Gastroesophageal sphincter (tissue), 4 donors: ENCODE measurements at regions not wholly inside any gene's neighbourhood (a gene's known extent, or its start where the extent isn't known, plus 50 kb on each side); places are given as distances from the start of the nearest gene placed in this dataset.
"Not testable (repeated sequence)": the region's sequence is repeated elsewhere in the genome, so short reads cannot be mapped to it uniquely, and the experiment has no call there.

Experiments used
- ATAC-seq: fragments of 150-250 bp; one replicate; pipeline ENCODE4 v1.9.1; 2016; ENCODE audit warnings: mild to moderate bottlenecking, moderate library complexity
- H3K27ac ChIP-seq, 4 donors: fragments of 200-600 bp; sonication (generic) in 3 of 4; 1 replicate in 3 of 4; 2 replicates in 1 of 4; pipeline ENCODE4 v1.5.1; 2016 to 2019
- H3K27me3 ChIP-seq: fragments of 200-600 bp; sonication (generic); one replicate; pipeline ENCODE4 v1.5.1; 2019
- H3K36me3 ChIP-seq, 2 donors: fragments of 200-600 bp; sonication (generic); one replicate each; pipeline ENCODE4 v1.5.1; 2019; ENCODE audit warnings: control low read depth in 1 of 2
- H3K4me1 ChIP-seq, 3 donors: fragments of 200-600 bp; sonication (generic); 1 replicate in 2 of 3; 2 replicates in 1 of 3; pipeline ENCODE4 v1.5.1; 2016 to 2019; ENCODE audit warnings: control low read depth in 2 of 3
- H3K4me3 ChIP-seq, 2 donors: fragments of 200-600 bp; sonication (generic); one replicate each; pipeline ENCODE4 v1.5.1; 2019; ENCODE audit warnings: mild to moderate bottlenecking in 1 of 2, moderate library complexity in 1 of 2
- H3K9me3 ChIP-seq, 3 donors: fragments of 200-600 bp; sonication (generic); one replicate each; pipeline ENCODE4 v1.5.1; 2017 to 2019; ENCODE audit warnings: control low read depth in 2 of 3
- CTCF ChIP-seq, 4 experiments: fragments of 200-600 bp in 2 of 4; fragments of 450-650 bp in 2 of 4; sonication (generic) in 1 of 4; IDR thresholded peaks; one replicate each; pipeline ENCODE4 v1.5.1; 2017 to 2019; ENCODE audit warnings: antibody characterized with exemption in 4 of 4, mild to moderate bottlenecking in 2 of 4, moderate library complexity in 2 of 4
- EP300 ChIP-seq: sonication (generic); formaldehyde crosslinking; IDR thresholded peaks from one replicate; pipeline ENCODE4 v1.6.1; 2017; ENCODE audit warnings: antibody characterized with exemption, mild to moderate bottlenecking
- POLR2A ChIP-seq, 2 donors: fragments of 450-650 bp; IDR thresholded peaks; one replicate each; pipeline ENCODE4 v1.6.1; 2017; ENCODE audit warnings: antibody characterized with exemption in 2 of 2, mild to moderate bottlenecking in 2 of 2, moderate library complexity in 1 of 2
- POLR2AphosphoS5 ChIP-seq: sonication (generic); formaldehyde crosslinking; IDR thresholded peaks from one replicate; pipeline ENCODE4 v1.6.1; 2017; ENCODE audit warnings: antibody characterized with exemption
- WGBS, 2 donors: methylation state at CpG; one replicate each; pipeline ENCODE4 v1.1.5; 2018; ENCODE audit warnings: low coverage in 1 of 2; 5-methylcytosine and 5-hydroxymethylcytosine counted together

DNA sequence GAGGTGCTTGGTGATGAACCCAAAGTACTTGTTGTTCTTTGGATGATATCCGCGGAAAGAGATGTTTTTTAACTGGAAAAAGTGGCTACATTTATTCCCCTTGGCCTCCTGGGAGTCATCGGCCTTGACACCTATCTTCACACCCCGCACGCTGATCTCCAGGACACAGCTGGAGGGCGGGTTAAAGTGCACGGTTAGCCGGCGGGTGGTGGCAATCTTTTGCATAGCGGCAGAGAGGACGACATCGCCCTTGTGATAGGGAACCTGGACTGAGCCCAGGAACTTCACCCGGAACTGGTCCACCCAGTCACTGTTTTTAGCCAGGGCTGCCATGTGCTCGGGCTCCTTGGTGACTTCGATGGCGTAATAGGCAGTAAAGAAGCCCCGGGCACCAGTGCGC lies 110.5 kb upstream of the PLEKHM1 start:
- H3K4me3 ChIP-seq, H3K27ac ChIP-seq, H3K4me1 ChIP-seq, ATAC-seq, H3K36me3 ChIP-seq, H3K9me3 ChIP-seq: not testable (repeated sequence)
- peaks cover 18% of the 10 kb centered on the region for H3K27me3 ChIP-seq
- no CpG with 5 or more reads among the region's 18 CpGs for WGBS, 2 donors

DNA sequence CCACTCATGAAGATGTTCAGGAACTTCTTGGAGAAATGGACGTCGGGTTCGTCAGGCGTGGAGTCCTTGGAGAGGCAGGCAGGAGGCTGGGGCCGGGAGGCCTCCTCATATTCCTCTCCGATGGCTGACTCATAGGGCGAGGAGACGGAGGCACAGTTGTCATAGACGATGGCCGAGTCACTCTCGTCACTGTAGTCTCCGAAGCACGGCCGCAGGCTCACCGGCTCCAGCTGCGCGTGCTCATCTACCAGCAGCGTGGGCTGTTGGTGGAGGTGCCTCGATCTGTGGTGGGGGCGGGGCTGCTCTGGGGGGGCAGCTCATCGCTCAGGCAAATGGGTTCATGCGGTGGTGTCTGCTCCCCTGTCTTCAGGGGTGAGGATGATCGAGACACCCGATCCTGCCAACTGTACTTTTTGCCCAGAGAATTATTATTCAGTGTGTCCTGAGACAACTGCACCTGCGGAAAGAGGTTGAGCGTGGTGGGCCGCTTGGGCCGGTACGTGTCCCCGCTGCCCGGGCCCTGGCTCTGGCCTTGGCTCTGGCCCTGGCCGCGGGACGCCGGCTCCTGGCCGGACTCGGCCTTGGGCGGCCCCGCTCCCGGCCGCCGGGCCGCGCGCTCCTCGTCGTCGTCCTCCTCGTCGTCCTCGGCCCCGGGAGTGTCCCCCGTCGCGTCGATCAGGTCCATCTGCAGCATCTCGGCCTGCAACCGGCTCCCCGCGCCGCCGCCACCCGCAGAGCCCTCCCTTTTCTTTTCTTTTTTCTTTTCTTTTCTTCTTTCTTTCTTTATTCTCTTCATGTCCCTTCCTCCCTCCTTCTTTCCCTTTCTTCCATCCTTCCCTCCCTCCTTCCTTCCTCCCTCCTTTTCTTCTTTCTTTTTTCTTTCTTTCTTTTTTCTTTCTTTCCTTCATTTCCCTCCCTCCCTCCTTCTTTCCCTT lies 111.4 kb upstream of the PLEKHM1 start:
- H3K9me3 ChIP-seq, H3K4me3 ChIP-seq, ATAC-seq, H3K27ac ChIP-seq, H3K4me1 ChIP-seq, H3K36me3 ChIP-seq: not testable (repeated sequence)
- WGBS, 2 donors: 3% methylated on average over 17 of the region's 63 CpGs; no CpG with 5 or more reads in 1 of the 2 donors
- H3K27me3 ChIP-seq: peaks cover 10% of the 10 kb centered on the region

- H3K27me3 ChIP-seq, H3K36me3 ChIP-seq, H3K4me3 ChIP-seq, H3K27ac ChIP-seq, H3K9me3 ChIP-seq, H3K4me1 ChIP-seq, ATAC-seq: not testable (repeated sequence)
- WGBS, 2 donors: no CpG with 5 or more reads among the region's 1 CpG
These were observed 115.2 kb upstream of the PLEKHM1 start for GRCh38 chr17:45605751-45606150.

GRCh38 chr17:45619984-45620405 lies 129.5 kb upstream of the PLEKHM1 start:
- 0% methylated on average over 1 to 4 of the region's 16 CpGs for WGBS, 2 donors

GRCh38 chr17:45620468-45620867 lies 129.9 kb upstream of the PLEKHM1 start:
- not testable (repeated sequence) for H3K9me3 ChIP-seq, H3K36me3 ChIP-seq, H3K4me1 ChIP-seq, H3K27me3 ChIP-seq
- WGBS, 2 donors: no CpG with 5 or more reads among the region's 54 CpGs
- H3K4me3 ChIP-seq: peak overlapping the region; percentile 79 to 86
- H3K27ac ChIP-seq: peak overlapping the region in 3 of 4 donors; percentile 24 to 71 (median 61)
- peak; percentile 71 for ATAC-seq

More at GRCh38 chr17:45619984-45620405, 129.5 kb upstream of the PLEKHM1 start:
- H3K4me1 ChIP-seq, H3K9me3 ChIP-seq, H3K27me3 ChIP-seq, H3K36me3 ChIP-seq: not testable (repeated sequence)
- Histone ChIP-seq H3K27ac (peak overlapping the region in 3 of 4 donors; percentile 24 to 71 (median 61)), H3K4me3 (peak overlapping the region; percentile 79 to 86)
- peak; percentile 100 for ATAC-seq

- not testable (repeated sequence) for H3K4me1 ChIP-seq, H3K27me3 ChIP-seq, H3K36me3 ChIP-seq, H3K27ac ChIP-seq, ATAC-seq, H3K9me3 ChIP-seq
- H3K4me3 ChIP-seq: peak overlapping the region in 1 of 2 donors; percentile 79
- WGBS, 2 donors: 44 to 58% methylated on average over 2 of the region's 9 CpGs
These were observed 130.6 kb upstream of the PLEKHM1 start for GRCh38 chr17:45621087-45621486.

DNA sequence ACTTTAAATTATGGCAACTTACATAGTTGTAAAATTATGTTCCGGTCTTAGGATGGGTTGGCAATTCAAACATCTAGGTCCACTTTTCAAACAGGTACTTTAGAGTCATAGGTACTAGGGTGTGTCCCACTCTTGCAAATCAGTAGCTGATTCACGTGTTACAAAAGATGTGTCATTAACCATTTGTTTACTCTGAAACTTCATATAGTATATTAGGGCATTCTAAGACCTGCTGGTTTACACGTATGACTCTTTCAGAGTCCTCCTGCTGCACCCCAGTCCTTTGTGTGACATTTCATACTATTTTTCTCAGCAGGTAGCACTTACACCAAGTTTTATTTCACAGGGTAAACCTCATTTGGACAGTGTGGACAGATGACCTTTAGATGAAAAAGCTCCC lies 131.8 kb upstream of the PLEKHM1 start:
- not testable (repeated sequence) for H3K4me3 ChIP-seq, H3K27ac ChIP-seq, H3K4me1 ChIP-seq, ATAC-seq, H3K27me3 ChIP-seq, H3K9me3 ChIP-seq
- no CpG with 5 or more reads among the region's 3 CpGs for WGBS, 2 donors
- peaks cover 0 to 17% of the 10 kb centered on the region in 2 donors for H3K36me3 ChIP-seq

DNA sequence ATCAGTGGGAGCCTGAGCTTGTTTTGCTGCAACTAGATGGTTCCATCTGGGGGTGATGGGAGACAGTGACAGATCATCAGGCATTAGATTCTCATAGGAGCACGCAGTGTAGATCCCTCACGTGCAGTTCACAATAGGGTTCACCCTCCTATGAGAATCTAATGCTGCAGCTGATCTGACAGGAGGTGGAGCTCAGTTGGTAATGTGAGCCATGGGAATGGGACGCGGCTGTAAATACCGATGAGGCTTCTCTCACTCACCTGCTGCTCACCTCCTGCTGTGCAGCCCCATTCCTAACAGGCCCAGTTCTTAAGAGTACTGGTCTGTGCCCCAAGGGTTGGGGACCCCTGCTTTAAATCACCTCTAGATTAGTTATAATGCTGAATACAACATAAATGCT lies 137.5 kb upstream of the PLEKHM1 start:
- H3K4me1 ChIP-seq: no peaks in the 10 kb centered on the region
- H3K27me3 ChIP-seq: no peaks in the 10 kb centered on the region
- 77 to 80% methylated on average over 3 to 5 of the region's 5 CpGs for WGBS, 2 donors
- H3K4me3 ChIP-seq: no peak overlapping the region
- H3K27ac ChIP-seq: no peak overlapping the region
- no peak for TF ChIP-seq CTCF (IDR thresholded peaks at IDR 0.05)
- TF ChIP-seq EP300: no peak
- TF ChIP-seq POLR2AphosphoS5: no peak
- no peak for TF ChIP-seq POLR2A (IDR thresholded peaks at IDR 0.05)
- H3K36me3 ChIP-seq: peaks cover 0 to 72% of the 10 kb centered on the region in 2 donors
- no peaks in the 10 kb centered on the region for H3K9me3 ChIP-seq
- ATAC-seq: no peak
